Urinary bladder (tissue), 3 donors: ENCODE measurements at regions not wholly inside any gene's neighbourhood (a gene's known extent, or its start where the extent isn't known, plus 50 kb on each side); places are given as distances from the start of the nearest gene placed in this dataset.

ENCODE experiments used
- DNase-seq: peaks from one replicate; pipeline ENCODE4 v3.0.0-alpha.2; 2015; ENCODE audit errors: extremely low spot score
- H3K27ac ChIP-seq: one replicate; pipeline ENCODE4 v1.5.1; 2013; ENCODE audit warnings: low read depth, mild to moderate bottlenecking, moderate library complexity
- H3K36me3 ChIP-seq: one replicate; pipeline ENCODE4 v1.6.1; 2013; ENCODE audit warnings: mild to moderate bottlenecking, moderate library complexity; ENCODE audit not compliant: insufficient read depth
- H3K4me1 ChIP-seq: one replicate; pipeline ENCODE4 v1.6.1; 2013; ENCODE audit warnings: mild to moderate bottlenecking, moderate library complexity; ENCODE audit not compliant: insufficient read depth
- H3K4me3 ChIP-seq: one replicate; pipeline ENCODE4 v1.5.1; 2013; ENCODE audit warnings: low read depth, low read length
- WGBS: extraction: QIAGEN DNeasy Blood & Tissue Kit; methylation state at CpG from one replicate; pipeline ENCODE4 v1.1.7; 2013; 5-methylcytosine and 5-hydroxymethylcytosine counted together
- donor health status: healthy with polysubstance abuse.
- donor health status: healthy.

DNA sequence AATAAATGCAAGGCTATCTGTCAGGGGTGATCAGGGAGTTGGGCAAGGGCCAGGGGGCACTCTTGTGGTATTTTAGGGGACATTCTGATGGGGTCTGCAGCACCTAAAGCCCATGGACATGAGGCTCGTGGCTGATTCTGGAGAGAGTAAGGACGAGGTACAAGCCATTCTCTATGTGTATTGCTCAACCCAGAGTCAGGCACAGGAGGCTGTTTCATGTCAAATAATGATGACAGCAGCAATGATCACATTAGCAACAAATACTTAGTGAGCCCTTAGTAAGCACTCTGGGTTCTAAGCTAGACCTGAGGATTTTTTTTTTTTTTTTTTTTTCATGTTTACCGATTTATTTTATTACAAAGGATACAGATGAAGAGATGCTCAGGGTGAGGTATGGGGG lies 83.5 kb upstream of the THY1 start:
- Histone ChIP-seq H3K4me1 (no peaks in the 10 kb centered on the region), H3K36me3 (no peaks in the 10 kb centered on the region), H3K27ac (no peak overlapping the region), H3K4me3 (no peak overlapping the region)
- DNase-seq, result no peak
- 40% methylated on average over 3 of the region's 3 CpGs for WGBS

DNA sequence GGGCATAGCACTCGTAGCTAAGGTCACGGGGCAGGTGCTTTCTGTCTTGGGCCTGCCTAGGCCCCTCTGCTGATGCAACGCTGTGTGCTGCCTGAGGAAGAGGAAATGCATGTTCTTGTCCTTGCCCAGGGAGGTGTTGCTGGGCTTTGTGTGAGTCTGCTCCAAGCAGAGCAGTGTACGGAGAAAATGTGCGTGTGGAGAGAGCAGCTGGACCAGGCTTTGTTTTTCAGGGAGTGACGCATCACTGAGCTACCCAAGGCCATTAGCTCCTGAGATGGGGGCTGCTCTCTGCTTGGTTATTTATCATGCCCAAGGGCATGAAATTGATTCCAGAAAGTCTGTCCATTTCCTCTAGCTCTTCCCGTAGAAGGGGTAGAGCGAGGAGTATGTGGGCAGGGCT lies 82.9 kb upstream of the THY1 start:
- Histone ChIP-seq H3K36me3 (no peaks in the 10 kb centered on the region), H3K4me1 (no peaks in the 10 kb centered on the region), H3K27ac (no peak overlapping the region), H3K4me3 (no peak overlapping the region)
- WGBS, result 83% methylated on average over 8 of the region's 8 CpGs
- no peak for DNase-seq

DNA sequence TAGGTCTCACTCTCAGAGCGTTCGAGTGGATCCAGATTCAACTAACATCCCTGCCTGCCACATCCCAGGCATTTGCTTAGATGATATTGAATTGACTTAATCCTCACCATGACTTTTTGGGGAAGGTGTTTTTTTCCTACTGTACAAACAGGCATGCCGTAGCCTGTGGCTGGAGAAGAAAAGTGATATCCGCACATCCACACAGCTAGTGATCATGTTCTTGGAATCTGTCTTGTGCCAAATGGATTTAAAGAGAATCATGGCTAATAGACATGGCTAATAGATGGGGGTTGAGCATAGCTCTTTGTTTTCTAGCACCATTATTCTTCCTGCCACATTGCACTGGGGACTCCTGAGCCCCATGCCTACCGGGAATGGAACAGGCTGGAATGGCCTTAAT lies 82.1 kb upstream of the THY1 start:
- Histone ChIP-seq H3K36me3 (no peaks in the 10 kb centered on the region), H3K4me3 (no peak overlapping the region), H3K4me1 (no peaks in the 10 kb centered on the region), H3K27ac (no peak overlapping the region)
- DNase-seq, result no peak
- WGBS, result 87% methylated on average over 5 of the region's 5 CpGs

DNA sequence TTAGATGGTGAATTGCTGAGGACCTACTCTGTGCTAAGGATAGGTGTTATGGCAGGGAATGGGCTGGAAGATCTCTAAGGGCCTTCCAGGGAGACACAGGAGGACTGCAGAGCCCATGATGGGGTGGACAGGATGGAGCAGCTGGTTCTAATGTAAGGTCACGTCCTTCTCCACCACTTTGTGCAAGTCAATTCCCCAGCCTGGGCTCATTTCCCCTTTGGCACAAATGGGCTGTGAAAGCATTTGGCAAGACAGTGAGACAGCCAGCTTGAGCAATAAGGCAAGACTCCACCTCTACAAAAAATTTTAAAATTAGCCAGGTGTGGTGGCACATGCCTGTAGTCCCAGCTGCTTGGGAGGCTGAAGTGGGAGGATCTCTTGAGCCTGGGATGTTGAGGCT lies 81.4 kb upstream of the THY1 start:
- WGBS, result 80% methylated on average over 1 of the region's 1 CpG
- DNase-seq, result no peak
- Histone ChIP-seq H3K27ac (no peak overlapping the region), H3K4me1 (no peaks in the 10 kb centered on the region), H3K36me3 (no peaks in the 10 kb centered on the region), H3K4me3 (no peak overlapping the region)

DNA sequence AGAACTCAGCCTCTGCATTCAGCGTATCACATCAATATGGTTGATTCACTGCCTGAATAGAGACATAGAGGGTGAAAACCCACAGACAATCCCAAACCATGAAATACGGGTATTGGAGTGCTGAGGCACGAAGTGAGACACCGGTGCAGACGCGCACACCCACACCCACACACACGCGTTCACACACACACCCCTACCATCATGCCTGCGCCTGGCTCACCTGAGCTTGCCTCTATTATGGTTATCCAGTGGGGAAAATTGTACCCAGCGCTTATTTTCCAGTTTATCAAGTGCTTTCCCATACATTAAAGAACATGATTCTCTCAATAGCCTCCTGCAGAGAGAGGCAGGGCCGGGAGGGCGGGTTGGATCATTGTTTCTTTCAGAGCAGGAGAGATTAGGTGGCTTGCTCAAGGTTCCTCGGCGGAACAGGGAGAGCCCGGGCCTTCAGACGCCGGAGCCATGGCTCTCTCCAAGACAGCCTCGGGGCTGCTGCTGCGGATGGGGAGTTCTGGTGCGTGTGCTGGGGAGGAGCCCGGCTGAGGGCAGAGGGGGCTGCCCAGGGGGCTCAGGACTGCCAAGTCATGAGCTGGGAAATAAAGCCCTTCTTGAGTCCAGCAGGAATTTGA lies 78.9 kb upstream of the THY1 start:
- no peaks in the 10 kb centered on the region for H3K4me1 ChIP-seq
- no peak overlapping the region for H3K4me3 ChIP-seq
- 64% methylated on average over 21 of the region's 21 CpGs for WGBS
- no peak overlapping the region for H3K27ac ChIP-seq
- H3K36me3 ChIP-seq, result no peaks in the 10 kb centered on the region
- no peak for DNase-seq

DNA sequence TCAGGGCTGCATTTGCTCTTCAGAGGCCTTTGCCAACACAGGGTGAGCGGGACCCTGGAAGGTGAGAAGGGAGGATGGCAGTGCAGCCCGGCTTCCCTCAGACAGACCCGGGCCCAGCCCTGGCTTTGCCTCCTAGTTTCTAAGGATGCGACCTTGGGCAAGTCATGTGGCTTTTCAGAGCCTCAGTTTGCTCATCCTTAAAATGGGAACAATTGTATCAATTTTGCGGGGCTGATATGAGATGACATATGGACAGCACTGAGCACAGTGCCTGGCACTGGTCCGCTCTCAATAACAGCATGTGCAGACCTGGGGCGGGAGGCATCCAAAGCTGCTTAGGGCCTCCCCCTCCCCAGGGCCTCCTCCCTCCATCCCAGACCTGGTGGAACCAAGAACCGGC lies 74.7 kb upstream of the THY1 start:
- 81% methylated on average over 8 of the region's 8 CpGs for WGBS
- Histone ChIP-seq H3K4me1 (no peaks in the 10 kb centered on the region), H3K27ac (no peak overlapping the region), H3K36me3 (no peaks in the 10 kb centered on the region), H3K4me3 (no peak overlapping the region)
- DNase-seq, result no peak

DNA sequence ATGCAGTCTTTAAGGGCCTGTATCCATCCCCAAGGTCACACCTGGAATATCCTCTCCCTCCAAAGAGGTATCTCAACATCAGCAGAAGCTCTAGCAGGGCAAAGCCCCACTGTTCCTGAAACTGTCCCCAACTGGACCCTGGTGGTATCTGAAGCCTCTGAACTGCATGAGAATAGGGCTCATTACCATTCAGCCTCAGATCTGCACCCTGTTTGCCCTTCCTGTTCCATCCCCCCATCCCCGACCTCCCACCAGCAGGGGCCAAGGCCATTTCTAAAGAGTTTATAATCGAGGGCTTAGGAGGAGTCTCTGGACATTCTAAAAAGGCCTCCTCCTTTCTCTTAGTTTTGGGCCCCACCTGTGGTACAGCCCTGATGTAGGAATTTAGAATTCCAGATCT lies 74.0 kb upstream of the THY1 start:
- no peak for DNase-seq
- 38% methylated on average over 2 of the region's 2 CpGs for WGBS
- Histone ChIP-seq H3K36me3 (no peaks in the 10 kb centered on the region), H3K4me3 (no peak overlapping the region), H3K27ac (no peak overlapping the region), H3K4me1 (no peaks in the 10 kb centered on the region)

DNA sequence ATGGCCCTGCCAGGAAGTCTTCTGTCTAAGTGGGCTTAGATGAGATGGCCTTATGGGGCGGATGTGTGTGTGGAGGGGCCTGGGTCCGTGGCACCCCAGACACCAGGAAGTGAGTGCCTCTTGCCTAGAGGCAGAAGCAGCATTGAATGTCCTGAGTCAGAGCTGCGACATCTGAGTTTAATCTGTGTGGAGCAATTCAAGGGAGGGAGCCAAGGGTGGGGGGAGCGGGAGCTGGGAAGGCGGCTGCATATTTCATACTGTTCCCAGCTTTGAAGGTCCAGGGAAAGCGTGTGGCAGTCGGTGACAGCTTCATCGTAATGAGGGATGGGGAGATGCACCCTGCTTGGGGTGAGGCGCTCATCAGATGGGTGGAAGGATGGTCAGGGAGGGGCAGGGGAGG lies 73.5 kb upstream of the THY1 start:
- Histone ChIP-seq H3K4me1 (no peaks in the 10 kb centered on the region), H3K4me3 (no peak overlapping the region), H3K36me3 (no peaks in the 10 kb centered on the region), H3K27ac (no peak overlapping the region)
- 57% methylated on average over 9 of the region's 9 CpGs for WGBS
- no peak for DNase-seq

DNA sequence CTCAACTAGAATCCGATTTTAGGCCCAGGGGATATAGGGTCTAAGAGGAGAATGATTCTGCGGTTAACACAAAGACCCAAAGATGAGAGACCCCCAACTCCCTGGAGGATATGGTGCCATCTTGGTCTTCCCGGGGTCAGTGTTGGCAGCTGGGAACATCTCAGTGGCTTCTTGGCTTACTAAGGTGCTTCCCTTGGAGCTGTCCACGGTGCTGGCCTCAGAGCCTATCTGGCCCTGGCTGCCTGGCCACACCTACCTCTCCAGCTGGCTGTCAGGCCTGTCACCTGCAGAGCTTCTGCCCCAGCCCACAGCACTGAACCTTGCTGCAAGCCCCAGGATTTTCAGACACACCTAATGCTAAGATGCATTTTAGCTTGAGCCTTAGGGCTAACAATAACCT lies 70.7 kb upstream of the THY1 start:
- Histone ChIP-seq H3K36me3 (no peaks in the 10 kb centered on the region), H3K4me1 (no peaks in the 10 kb centered on the region), H3K27ac (no peak overlapping the region), H3K4me3 (no peak overlapping the region)
- no peak for DNase-seq
- 50% methylated on average over 4 of the region's 4 CpGs for WGBS

DNA sequence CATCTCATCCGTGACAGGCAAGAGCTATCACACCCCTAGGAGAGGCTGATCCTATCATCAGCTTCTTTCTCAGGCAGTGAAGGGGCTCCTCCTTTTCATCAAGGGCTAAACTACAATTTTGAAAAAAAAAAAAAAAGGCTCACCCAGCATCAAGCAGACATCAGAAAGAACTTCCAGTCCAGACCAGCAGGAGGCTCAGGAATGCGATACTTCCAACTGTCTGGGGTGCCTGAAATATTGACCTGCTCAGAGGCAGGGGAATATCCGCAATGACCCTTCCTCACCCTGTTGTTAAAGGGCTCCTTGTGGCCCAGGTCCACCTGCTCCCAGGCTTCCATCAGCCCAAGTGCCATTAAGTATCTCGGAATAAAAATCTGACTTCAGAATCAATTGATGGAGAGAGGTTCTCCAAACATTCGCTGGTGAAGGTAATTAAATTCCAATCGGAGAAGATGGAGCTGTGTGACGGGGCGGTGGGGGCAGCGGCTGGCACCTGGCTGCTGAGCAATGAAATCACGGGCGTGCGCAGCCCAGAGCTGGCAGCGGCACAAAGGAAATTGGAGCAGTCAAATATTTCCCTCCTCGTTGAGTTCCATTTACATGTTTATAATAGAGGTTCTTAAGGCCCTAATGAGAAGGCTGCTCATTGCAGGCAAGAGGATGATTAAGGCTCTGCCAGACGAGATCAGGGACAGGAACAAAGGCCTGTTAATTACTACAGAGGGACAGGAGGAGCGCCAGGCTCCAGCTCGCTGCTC lies 69.0 kb upstream of the THY1 start:
- Histone ChIP-seq H3K27ac (no peak overlapping the region), H3K4me1 (no peaks in the 10 kb centered on the region), H3K4me3 (no peak overlapping the region), H3K36me3 (no peaks in the 10 kb centered on the region)
- WGBS, result 69% methylated on average over 17 of the region's 17 CpGs
- no peak for DNase-seq

DNA sequence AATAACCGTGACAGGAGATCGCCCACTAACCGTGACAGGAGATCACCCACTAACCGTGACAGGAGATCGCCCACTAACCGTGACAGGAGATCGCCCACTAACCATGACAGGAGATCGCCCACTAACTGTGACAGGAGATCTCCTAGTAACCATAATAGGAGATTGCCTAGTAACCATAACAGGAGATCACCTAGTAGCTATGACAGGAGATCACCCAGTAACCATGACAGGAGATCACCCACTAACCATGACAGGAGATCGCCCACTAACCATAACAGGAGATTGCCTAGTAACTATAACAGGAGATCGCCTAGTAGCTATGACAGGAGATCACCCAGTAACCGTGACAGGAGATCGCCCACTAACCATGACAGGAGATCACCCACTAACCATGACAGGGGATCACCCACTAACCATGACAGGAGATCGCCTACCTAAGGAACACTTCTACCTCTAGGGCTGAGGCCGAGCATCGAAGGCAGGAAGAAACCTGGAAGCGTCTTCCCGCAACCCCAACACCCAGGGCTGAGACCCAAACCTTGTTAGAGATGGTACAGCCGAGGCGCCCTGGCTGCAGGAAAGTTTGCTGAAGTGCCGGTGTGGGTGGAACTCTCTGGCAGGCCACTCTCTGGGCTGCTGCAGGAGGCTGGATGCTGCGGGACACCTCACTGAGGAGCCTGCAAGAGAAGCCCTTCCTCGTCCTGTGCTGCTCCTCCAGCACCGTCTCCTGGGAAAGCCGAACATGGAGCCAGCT lies 67.5 kb upstream of the THY1 start:
- WGBS, result 90% methylated on average over 24 of the region's 24 CpGs

DNA sequence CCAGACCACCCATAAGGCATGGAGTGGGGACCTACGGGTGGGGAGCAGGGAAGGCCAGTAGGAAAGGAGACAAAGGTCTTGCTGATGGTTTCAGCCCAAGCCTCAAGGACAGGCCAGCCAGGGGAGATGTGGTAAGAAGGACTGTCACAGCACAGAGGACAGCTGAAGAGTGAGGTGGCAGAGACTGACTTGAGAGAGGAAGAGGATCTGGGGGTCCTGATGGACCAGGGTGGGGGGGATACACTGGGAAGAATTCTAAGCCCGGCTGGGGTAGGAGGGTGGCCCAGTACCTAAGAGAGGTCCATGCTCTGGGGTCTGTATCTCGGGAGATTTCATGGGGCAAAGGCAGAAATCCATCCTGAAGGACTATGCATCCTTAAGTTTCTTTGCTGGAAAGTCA lies 66.1 kb upstream of the THY1 start:
- 89% methylated on average over 3 of the region's 3 CpGs for WGBS

More for the DNA sequence above, 67.5 kb upstream of the THY1 start:
- Histone ChIP-seq H3K4me1 (no peaks in the 10 kb centered on the region), H3K4me3 (no peak overlapping the region), H3K36me3 (no peaks in the 10 kb centered on the region), H3K27ac (no peak overlapping the region)
- DNase-seq, result no peak

DNA sequence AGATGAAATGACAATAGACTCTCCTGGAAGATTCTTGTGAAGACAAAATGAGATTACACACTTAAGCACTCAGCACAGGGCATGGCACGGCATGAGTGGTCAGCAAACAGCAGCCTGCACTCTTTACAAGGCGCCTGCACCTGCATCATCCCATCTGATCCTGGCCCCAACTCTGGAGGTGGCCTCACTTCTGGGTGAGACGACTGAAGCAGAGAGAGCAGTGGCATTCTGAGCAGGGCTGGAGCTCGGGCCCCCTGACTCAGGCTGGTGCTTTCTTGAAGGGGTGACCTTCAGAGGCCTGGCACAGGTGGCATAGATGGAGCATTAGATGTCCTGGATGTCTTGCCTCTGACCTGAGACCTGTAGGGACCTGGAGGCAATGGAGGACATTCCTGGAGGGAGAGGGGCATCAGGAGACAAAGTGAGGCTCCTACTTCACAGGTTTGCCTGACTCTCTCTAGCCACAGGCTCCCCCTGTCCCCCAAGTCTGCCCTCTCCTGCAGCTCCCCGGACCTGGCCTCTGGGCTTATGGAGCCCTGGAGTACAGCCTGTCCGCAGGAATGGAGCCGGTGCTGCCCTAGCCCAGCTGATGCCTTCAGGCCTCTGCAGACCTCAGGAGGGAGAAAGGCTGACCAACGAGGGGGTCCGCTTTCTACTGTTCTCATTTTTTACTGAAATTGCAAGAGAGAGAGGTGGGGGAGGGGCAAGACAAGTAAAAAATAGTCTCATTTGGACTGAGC lies 65.5 kb upstream of the THY1 start:
- DNase-seq, result no peak
- Histone ChIP-seq H3K4me3 (no peak overlapping the region), H3K4me1 (no peaks in the 10 kb centered on the region), H3K36me3 (no peaks in the 10 kb centered on the region), H3K27ac (no peak overlapping the region)
- WGBS, result 76% methylated on average over 9 of the region's 9 CpGs

More for the DNA sequence above, 66.1 kb upstream of the THY1 start:
- no peak overlapping the region for H3K4me3 ChIP-seq
- H3K36me3 ChIP-seq, result no peaks in the 10 kb centered on the region
- H3K27ac ChIP-seq, result no peak overlapping the region
- no peaks in the 10 kb centered on the region for H3K4me1 ChIP-seq
- no peak for DNase-seq
